WTC11 (cell line): ENCODE measurements at regions not wholly inside any gene's neighbourhood (a gene's known extent, or its start where the extent isn't known, plus 50 kb on each side); places are given as distances from the start of the nearest gene placed in this dataset.

Experiments used
- ATAC-seq: fragments of 200-7000 bp; cut with Tn5 transposase; 2 replicates; pipeline ENCODE4 v1.10.0; 2021; ENCODE audit warnings: mild to moderate bottlenecking, moderate library complexity
- CTCF ChIA-PET: fragments of 300-600 bp; sonication (Branson Sonifier 250); formaldehyde crosslinking; loops from one replicate; lab custom pipeline; 2021; ENCODE audit warnings: antibody characterized with exemption; lab: Charles Lee
- POLR2A ChIA-PET: fragments of 350-600 bp; sonication (Branson Sonifier 250); formaldehyde crosslinking; loops from one replicate; lab custom pipeline; 2021; ENCODE audit warnings: antibody characterized with exemption; lab: Charles Lee
- DNase-seq: peaks from one replicate; pipeline ENCODE4 v3.0.0; 2021; ENCODE audit warnings: low spot score
- H3K27ac Mint-ChIP-seq: 2 replicates; pipeline ENCODE4 v1.8.0; 2021; ENCODE audit warnings: mixed read lengths
- H3K27me3 Mint-ChIP-seq: 2 replicates; pipeline ENCODE4 v1.8.0; 2021; ENCODE audit warnings: low read depth, mild to moderate bottlenecking, moderate library complexity, mixed read lengths
- H3K36me3 Mint-ChIP-seq: 2 replicates; pipeline ENCODE4 v1.8.0; 2021; ENCODE audit warnings: mixed read lengths
- H3K4me1 Mint-ChIP-seq: 2 replicates; pipeline ENCODE4 v1.8.0; 2022; ENCODE audit warnings: mixed read lengths
- H3K4me3 Mint-ChIP-seq: 2 replicates; pipeline ENCODE4 v1.8.0; 2021; ENCODE audit warnings: mild to moderate bottlenecking, moderate library complexity, mixed read lengths
- H3K9me3 Mint-ChIP-seq: 2 replicates; pipeline ENCODE4 v1.8.0; 2021; ENCODE audit warnings: mixed read lengths
- FOXK1 ChIP-seq: sonication (generic); formaldehyde crosslinking; IDR thresholded peaks from 2 replicates; pipeline ENCODE4 v1.8.0; 2022; ENCODE audit warnings: mild to moderate bottlenecking, moderate library complexity, missing genetic modification reagents
- KAT7 ChIP-seq: sonication (generic); formaldehyde crosslinking; IDR thresholded peaks from 2 replicates; pipeline ENCODE4 v1.8.1; 2023; ENCODE audit warnings: missing genetic modification reagents, mild to moderate bottlenecking, borderline replicate concordance
- MYBL2 ChIP-seq: sonication (generic); formaldehyde crosslinking; IDR thresholded peaks from 2 replicates; pipeline ENCODE4 v1.8.1; 2023; ENCODE audit warnings: mild to moderate bottlenecking, moderate library complexity, missing genetic modification reagents
- NR1H2 ChIP-seq: sonication (generic); formaldehyde crosslinking; IDR thresholded peaks from 2 replicates; pipeline ENCODE4 v1.9.0; 2021; ENCODE audit warnings: mild to moderate bottlenecking, moderate library complexity, missing genetic modification reagents
- OVOL2 ChIP-seq: fragments of 250-450 bp; sonication (Bioruptor Pico); IDR thresholded peaks from 2 replicates; pipeline ENCODE4 v1.9.0; 2021; ENCODE audit warnings: mild to moderate bottlenecking, borderline replicate concordance
- PRRX2 ChIP-seq: fragments of 250-450 bp; sonication (Bioruptor Pico); IDR thresholded peaks from 2 replicates; pipeline ENCODE4 v1.8.0; 2021; ENCODE audit warnings: mild to moderate bottlenecking
- TCF7 ChIP-seq: sonication (generic); formaldehyde crosslinking; IDR thresholded peaks from 2 replicates; pipeline ENCODE4 v1.8.0; 2022; ENCODE audit warnings: mild to moderate bottlenecking, low read depth, missing genetic modification reagents, moderate library complexity
- ZNF317 ChIP-seq: sonication (generic); formaldehyde crosslinking; IDR thresholded peaks from 2 replicates; pipeline ENCODE4 v1.8.1; 2023; ENCODE audit warnings: low read depth, mild to moderate bottlenecking, moderate library complexity, missing genetic modification reagents, borderline replicate concordance
- ZNF671 ChIP-seq: fragments of 250-450 bp; sonication (Bioruptor Pico); IDR thresholded peaks from 2 replicates; pipeline ENCODE4 v1.8.0; 2021; ENCODE audit warnings: mild to moderate bottlenecking
- TF ChIP-seq, protein P1 (sequence below): sonication (generic); formaldehyde crosslinking; IDR thresholded peaks from 2 replicates; pipeline ENCODE4 v1.8.1; 2022; ENCODE audit warnings: mild to moderate bottlenecking, missing genetic modification reagents, moderate library complexity, borderline replicate concordance
- TF ChIP-seq, protein P2 (sequence below): fragments of 250-450 bp; sonication (Bioruptor Pico); IDR thresholded peaks from 2 replicates; pipeline ENCODE4 v1.9.0; 2021; ENCODE audit warnings: moderate library complexity, mild to moderate bottlenecking, inconsistent platforms, borderline replicate concordance
- TF ChIP-seq, protein P3 (sequence below): fragments of 250-450 bp; sonication (Bioruptor Pico); conservative IDR thresholded peaks from 2 replicates; pipeline ENCODE4 v1.9.0; 2021; ENCODE audit warnings: mild to moderate bottlenecking
- TF ChIP-seq, protein P4 (sequence below): fragments of 250-450 bp; sonication (Bioruptor Pico); IDR thresholded peaks from 2 replicates; pipeline ENCODE4 v1.9.0; 2021; ENCODE audit warnings: mild to moderate bottlenecking, borderline replicate concordance
- TF ChIP-seq, protein P5 (sequence below): sonication (generic); formaldehyde crosslinking; IDR thresholded peaks from 2 replicates; pipeline ENCODE4 v1.8.0; 2023; ENCODE audit warnings: missing genetic modification reagents, mild to moderate bottlenecking, borderline replicate concordance
- TF ChIP-seq, protein P6 (sequence below): sonication (generic); formaldehyde crosslinking; IDR thresholded peaks from 2 replicates; pipeline ENCODE4 v1.8.0; 2022; ENCODE audit warnings: mild to moderate bottlenecking, missing genetic modification reagents
- TF ChIP-seq, protein P7 (sequence below): sonication (generic); formaldehyde crosslinking; IDR thresholded peaks from 2 replicates; pipeline ENCODE4 v1.8.1; 2023; ENCODE audit warnings: mild to moderate bottlenecking, missing genetic modification reagents, moderate library complexity

DNA sequence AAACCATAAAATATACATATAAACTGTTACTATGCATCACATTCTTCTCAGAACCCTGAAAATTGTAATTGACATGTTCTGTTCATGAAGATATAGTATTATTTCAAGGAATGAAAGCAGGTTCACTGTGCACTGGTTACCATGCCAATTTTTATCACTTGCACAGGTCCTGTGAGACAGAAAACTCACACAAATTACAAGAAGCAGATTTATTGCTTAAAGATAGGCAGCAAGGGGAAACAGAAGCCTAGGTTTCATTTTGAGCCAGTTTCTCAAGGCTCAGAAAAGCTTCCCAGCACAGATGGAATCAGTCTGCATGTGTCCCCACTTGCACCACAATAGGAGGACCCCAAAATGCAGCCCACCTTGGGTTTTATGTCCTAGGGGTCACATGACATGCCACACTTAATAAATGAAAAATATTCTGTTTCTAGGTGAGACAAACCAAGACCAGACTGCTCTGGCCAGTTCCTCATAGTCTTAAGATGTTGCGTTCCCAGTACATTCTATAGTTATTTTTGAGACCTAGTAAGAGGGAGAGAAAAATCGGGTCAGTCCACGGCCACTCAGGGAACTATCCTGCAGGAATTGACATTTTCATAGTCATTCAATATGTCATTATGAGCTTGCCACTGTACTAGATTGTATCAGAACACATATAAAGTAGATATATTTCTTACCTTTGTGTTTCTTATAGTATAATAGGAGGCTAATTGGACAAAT, 459.1 kb upstream of the ATXN8OS start (continued):
- TF ChIP-seq, protein P1, sequence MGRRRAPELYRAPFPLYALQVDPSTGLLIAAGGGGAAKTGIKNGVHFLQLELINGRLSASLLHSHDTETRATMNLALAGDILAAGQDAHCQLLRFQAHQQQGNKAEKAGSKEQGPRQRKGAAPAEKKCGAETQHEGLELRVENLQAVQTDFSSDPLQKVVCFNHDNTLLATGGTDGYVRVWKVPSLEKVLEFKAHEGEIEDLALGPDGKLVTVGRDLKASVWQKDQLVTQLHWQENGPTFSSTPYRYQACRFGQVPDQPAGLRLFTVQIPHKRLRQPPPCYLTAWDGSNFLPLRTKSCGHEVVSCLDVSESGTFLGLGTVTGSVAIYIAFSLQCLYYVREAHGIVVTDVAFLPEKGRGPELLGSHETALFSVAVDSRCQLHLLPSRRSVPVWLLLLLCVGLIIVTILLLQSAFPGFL = no peak
- TF ChIP-seq, protein P2, sequence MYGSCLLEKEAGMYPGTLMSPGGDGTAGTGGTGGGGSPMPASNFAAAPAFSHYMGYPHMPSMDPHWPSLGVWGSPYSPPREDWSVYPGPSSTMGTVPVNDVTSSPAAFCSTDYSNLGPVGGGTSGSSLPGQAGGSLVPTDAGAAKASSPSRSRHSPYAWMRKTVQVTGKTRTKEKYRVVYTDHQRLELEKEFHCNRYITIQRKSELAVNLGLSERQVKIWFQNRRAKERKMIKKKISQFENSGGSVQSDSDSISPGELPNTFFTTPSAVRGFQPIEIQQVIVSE (CRISPR knock-in tag) = no peak
- TF ChIP-seq TCF7 (CRISPR knock-in tag) = no peak
- no peak for TF ChIP-seq ZNF317 (CRISPR knock-in tag)
- TF ChIP-seq PRRX2 (CRISPR knock-in tag) = no peak
- TF ChIP-seq ZNF671 = no peak
- no peak for TF ChIP-seq NR1H2 (CRISPR knock-in tag)
- TF ChIP-seq, protein P3, sequence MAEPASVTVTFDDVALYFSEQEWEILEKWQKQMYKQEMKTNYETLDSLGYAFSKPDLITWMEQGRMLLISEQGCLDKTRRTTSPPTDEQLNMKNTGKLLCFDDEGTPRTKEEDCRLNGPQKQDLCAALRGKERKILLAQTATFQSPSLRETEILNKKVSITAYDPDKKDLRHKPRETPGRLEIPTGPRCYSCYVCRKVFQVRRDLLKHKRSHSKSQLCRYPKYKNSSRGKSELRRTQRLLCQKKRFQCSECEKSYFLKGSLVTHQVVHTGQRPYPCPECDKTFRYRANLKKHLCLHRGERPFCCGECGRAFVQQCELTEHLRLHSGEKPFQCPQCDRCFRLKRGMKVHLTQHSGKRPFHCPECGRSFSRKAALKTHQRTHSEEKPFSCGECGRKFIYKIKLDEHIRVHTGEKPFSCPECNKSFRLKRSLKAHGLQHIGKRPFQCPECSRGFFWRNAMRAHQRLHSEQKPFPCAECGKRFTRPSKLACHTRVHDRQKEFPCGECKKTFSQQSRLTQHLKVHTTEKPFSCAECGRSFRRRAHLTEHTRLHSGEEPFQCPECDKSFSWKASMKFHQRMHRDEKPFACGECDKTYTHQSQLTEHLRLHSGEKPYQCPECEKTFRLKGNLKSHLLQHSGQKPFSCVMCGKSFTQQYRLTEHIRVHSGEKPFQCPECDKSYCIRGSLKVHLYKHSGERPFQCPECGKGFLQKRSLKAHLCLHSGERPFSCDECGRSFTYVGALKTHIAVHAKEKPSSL (CRISPR knock-in tag) = no peak
- TF ChIP-seq, all 79 proteins: peak for 0

DNA sequence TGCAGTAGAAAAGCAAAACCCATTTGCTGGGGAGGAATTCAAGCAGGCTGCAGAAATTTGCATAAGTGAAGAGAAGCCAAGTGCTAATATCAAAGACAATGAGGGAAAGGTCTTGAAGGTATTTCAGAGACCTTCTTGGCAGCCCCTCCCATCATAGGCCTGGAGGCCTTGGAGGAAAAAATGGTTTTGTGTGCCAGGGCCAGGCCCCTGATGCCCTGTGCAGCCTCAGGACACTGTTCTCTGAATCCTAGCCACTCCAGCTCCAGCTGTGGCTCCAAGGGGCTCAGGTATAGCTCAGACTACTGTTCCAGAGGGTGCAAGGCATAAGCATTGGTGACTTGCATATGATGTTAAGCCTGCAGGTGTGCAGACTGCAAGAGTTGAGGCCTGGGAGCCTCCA, 463.2 kb upstream of the ATXN8OS start:
- CTCF ChIA-PET = no interaction called here
- POLR2A ChIA-PET = no interaction called here

DNA sequence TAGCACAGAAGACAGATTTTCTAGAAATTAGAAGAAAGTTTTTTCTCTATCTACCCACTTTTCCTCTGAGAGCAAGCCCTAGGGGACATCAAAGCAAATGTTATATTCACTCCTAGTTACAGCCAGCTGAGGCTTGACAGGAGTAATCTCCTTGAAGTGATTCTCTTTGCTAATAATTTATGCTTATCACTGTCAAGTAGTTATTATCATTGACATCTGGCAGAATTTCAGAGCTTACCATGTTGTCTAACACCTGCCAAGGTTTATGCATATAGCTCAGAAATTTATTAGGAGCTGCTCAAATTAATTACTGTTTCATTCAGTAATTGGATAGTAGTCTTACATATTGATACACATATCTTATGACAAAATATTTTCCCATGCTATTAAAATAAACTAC, 465.9 kb upstream of the ATXN8OS start:
- CTCF ChIA-PET = no interaction called here
- TF ChIP-seq FOXK1 (CRISPR knock-in tag) (no peak), ZNF671 (no peak), MYBL2 (CRISPR knock-in tag) (no peak)
- TF ChIP-seq, protein P4, sequence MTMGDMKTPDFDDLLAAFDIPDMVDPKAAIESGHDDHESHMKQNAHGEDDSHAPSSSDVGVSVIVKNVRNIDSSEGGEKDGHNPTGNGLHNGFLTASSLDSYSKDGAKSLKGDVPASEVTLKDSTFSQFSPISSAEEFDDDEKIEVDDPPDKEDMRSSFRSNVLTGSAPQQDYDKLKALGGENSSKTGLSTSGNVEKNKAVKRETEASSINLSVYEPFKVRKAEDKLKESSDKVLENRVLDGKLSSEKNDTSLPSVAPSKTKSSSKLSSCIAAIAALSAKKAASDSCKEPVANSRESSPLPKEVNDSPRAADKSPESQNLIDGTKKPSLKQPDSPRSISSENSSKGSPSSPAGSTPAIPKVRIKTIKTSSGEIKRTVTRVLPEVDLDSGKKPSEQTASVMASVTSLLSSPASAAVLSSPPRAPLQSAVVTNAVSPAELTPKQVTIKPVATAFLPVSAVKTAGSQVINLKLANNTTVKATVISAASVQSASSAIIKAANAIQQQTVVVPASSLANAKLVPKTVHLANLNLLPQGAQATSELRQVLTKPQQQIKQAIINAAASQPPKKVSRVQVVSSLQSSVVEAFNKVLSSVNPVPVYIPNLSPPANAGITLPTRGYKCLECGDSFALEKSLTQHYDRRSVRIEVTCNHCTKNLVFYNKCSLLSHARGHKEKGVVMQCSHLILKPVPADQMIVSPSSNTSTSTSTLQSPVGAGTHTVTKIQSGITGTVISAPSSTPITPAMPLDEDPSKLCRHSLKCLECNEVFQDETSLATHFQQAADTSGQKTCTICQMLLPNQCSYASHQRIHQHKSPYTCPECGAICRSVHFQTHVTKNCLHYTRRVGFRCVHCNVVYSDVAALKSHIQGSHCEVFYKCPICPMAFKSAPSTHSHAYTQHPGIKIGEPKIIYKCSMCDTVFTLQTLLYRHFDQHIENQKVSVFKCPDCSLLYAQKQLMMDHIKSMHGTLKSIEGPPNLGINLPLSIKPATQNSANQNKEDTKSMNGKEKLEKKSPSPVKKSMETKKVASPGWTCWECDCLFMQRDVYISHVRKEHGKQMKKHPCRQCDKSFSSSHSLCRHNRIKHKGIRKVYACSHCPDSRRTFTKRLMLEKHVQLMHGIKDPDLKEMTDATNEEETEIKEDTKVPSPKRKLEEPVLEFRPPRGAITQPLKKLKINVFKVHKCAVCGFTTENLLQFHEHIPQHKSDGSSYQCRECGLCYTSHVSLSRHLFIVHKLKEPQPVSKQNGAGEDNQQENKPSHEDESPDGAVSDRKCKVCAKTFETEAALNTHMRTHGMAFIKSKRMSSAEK (CRISPR knock-in tag) = no peak
- TF ChIP-seq, protein P5, sequence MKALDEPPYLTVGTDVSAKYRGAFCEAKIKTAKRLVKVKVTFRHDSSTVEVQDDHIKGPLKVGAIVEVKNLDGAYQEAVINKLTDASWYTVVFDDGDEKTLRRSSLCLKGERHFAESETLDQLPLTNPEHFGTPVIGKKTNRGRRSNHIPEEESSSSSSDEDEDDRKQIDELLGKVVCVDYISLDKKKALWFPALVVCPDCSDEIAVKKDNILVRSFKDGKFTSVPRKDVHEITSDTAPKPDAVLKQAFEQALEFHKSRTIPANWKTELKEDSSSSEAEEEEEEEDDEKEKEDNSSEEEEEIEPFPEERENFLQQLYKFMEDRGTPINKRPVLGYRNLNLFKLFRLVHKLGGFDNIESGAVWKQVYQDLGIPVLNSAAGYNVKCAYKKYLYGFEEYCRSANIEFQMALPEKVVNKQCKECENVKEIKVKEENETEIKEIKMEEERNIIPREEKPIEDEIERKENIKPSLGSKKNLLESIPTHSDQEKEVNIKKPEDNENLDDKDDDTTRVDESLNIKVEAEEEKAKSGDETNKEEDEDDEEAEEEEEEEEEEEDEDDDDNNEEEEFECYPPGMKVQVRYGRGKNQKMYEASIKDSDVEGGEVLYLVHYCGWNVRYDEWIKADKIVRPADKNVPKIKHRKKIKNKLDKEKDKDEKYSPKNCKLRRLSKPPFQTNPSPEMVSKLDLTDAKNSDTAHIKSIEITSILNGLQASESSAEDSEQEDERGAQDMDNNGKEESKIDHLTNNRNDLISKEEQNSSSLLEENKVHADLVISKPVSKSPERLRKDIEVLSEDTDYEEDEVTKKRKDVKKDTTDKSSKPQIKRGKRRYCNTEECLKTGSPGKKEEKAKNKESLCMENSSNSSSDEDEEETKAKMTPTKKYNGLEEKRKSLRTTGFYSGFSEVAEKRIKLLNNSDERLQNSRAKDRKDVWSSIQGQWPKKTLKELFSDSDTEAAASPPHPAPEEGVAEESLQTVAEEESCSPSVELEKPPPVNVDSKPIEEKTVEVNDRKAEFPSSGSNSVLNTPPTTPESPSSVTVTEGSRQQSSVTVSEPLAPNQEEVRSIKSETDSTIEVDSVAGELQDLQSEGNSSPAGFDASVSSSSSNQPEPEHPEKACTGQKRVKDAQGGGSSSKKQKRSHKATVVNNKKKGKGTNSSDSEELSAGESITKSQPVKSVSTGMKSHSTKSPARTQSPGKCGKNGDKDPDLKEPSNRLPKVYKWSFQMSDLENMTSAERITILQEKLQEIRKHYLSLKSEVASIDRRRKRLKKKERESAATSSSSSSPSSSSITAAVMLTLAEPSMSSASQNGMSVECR (CRISPR knock-in tag) = no peak

More for the DNA sequence above, 463.2 kb upstream of the ATXN8OS start:
- peaks cover 23% of the 10 kb centered on the region for H3K9me3 Mint-ChIP-seq
- no peaks in the 10 kb centered on the region for H3K4me1 Mint-ChIP-seq
- no peaks in the 10 kb centered on the region for H3K27me3 Mint-ChIP-seq
- peaks cover 17% of the 10 kb centered on the region for H3K36me3 Mint-ChIP-seq
- ATAC-seq (no peak), DNase-seq (no peak)
- H3K27ac Mint-ChIP-seq = no peak overlapping the region
- TF ChIP-seq, protein P6, sequence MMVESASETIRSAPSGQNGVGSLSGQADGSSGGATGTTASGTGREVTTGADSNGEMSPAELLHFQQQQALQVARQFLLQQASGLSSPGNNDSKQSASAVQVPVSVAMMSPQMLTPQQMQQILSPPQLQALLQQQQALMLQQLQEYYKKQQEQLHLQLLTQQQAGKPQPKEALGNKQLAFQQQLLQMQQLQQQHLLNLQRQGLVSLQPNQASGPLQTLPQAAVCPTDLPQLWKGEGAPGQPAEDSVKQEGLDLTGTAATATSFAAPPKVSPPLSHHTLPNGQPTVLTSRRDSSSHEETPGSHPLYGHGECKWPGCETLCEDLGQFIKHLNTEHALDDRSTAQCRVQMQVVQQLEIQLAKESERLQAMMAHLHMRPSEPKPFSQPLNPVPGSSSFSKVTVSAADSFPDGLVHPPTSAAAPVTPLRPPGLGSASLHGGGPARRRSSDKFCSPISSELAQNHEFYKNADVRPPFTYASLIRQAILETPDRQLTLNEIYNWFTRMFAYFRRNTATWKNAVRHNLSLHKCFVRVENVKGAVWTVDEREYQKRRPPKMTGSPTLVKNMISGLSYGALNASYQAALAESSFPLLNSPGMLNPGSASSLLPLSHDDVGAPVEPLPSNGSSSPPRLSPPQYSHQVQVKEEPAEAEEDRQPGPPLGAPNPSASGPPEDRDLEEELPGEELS = no peak
- TF ChIP-seq, protein P7, sequence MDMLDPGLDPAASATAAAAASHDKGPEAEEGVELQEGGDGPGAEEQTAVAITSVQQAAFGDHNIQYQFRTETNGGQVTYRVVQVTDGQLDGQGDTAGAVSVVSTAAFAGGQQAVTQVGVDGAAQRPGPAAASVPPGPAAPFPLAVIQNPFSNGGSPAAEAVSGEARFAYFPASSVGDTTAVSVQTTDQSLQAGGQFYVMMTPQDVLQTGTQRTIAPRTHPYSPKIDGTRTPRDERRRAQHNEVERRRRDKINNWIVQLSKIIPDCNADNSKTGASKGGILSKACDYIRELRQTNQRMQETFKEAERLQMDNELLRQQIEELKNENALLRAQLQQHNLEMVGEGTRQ = no peak
- TF ChIP-seq KAT7 = no peak
- no peak for TF ChIP-seq OVOL2 (CRISPR knock-in tag)
- no peak overlapping the region for H3K4me3 Mint-ChIP-seq

More for the DNA sequence above, 465.9 kb upstream of the ATXN8OS start:
- Mint-ChIP-seq H3K36me3 (peaks cover 17% of the 10 kb centered on the region), H3K4me1 (no peaks in the 10 kb centered on the region), H3K27me3 (no peaks in the 10 kb centered on the region), H3K4me3 (no peak overlapping the region), H3K9me3 (peaks cover 44% of the 10 kb centered on the region), H3K27ac (no peak overlapping the region)
- no peak for ATAC-seq
- POLR2A ChIA-PET = no interaction called here
- no peak for DNase-seq
